Body of pancreas (tissue), 4 donors: ENCODE measurements at regions not wholly inside any gene's neighbourhood (a gene's known extent, or its start where the extent isn't known, plus 50 kb on each side); places are given as distances from the start of the nearest gene placed in this dataset.

ENCODE experiments used
- ATAC-seq: fragments of 150-250 bp; one replicate; pipeline ENCODE4 v1.9.1; 2016
- DNase-seq, 4 donors: peaks; one replicate each; pipeline ENCODE4 v3.0.0-alpha.2; 2019
- H3K27ac ChIP-seq, 4 donors: fragments of 200-600 bp; sonication (generic); 1 replicate in 3 of 4; 2 replicates in 1 of 4; pipeline versions ENCODE4 v1.5.1 to v1.6.1; 2016 to 2019; ENCODE audit warnings: mild to moderate bottlenecking in 1 of 4, mixed read lengths in 1 of 4, moderate library complexity in 1 of 4
- H3K27me3 ChIP-seq, 2 donors: fragments of 200-600 bp; sonication (generic); one replicate each; pipeline ENCODE4 v1.6.0; 2016; ENCODE audit warnings: mild to moderate bottlenecking in 1 of 2
- H3K36me3 ChIP-seq, 2 donors: fragments of 200-600 bp; sonication (generic); replicated peaks in 1 of 2; 2 replicates each; pipeline ENCODE4 v1.5.1; 2016; ENCODE audit warnings: low read depth in 2 of 2; ENCODE audit not compliant: insufficient read depth in 1 of 2
- H3K4me1 ChIP-seq: fragments of 200-600 bp; sonication (generic); one replicate; pipeline ENCODE4 v1.6.0; 2016
- H3K4me3 ChIP-seq, 2 donors: fragments of 200-600 bp; sonication (generic); 1 replicate in 1 of 2; 2 replicates in 1 of 2; pipeline ENCODE4 v1.5.1; 2016 to 2019
- H3K9me3 ChIP-seq, 3 donors: fragments of 200-600 bp; sonication (generic); 1 replicate in 2 of 3; 2 replicates in 1 of 3; pipeline ENCODE4 v1.5.1; 2016
- CTCF ChIP-seq, 7 experiments: fragments of 450-650 bp in 4 of 7; fragments of 200-600 bp in 3 of 7; sonication (generic) in 3 of 7; IDR thresholded peaks; one replicate each; pipeline ENCODE4 v1.5.1; 2016 to 2019; ENCODE audit warnings: antibody characterized with exemption in 7 of 7
- POLR2A ChIP-seq, 3 donors: fragments of 450-650 bp; IDR thresholded peaks; one replicate each; pipeline ENCODE4 v1.6.1; 2016; ENCODE audit warnings: antibody characterized with exemption in 3 of 3, mild to moderate bottlenecking in 2 of 3
- WGBS, 2 donors: methylation state at CpG; one replicate each; pipeline ENCODE4 v1.1.5; 2017; 5-methylcytosine and 5-hydroxymethylcytosine counted together
- intact Hi-C: fragments of 100-400 bp; cut with DNase I; formaldehyde crosslinking; loops from one replicate; pipeline ENCODE4 v1.15.1; 2023

- intact Hi-C loops, result no loop called here
- no peak for DNase-seq
- TF ChIP-seq POLR2A (IDR thresholded peaks at IDR 0.05), result no peak
- no peak for TF ChIP-seq CTCF (IDR thresholded peaks at IDR 0.05)
- Histone ChIP-seq H3K36me3 (no peaks in the 10 kb centered on the region), H3K27me3 (no peaks in the 10 kb centered on the region), H3K9me3 (no peaks in the 10 kb centered on the region), H3K4me3 (no peak overlapping the region), H3K27ac (no peak overlapping the region), H3K4me1 (no peaks in the 10 kb centered on the region)
- 63 to 66% methylated on average over 3 of the region's 3 CpGs for whole genome bisulfite sequencing, 2 donors
- ATAC-seq, result no peak
These were observed 381.5 kb upstream of the B3GALT2 start for GRCh38 chr1:193567937-193568336.

GRCh38 chr1:193566735-193567134 is 380.3 kb upstream of the B3GALT2 start:
- Histone ChIP-seq H3K36me3 (no peaks in the 10 kb centered on the region), H3K9me3 (no peaks in the 10 kb centered on the region), H3K4me3 (no peak overlapping the region), H3K27ac (no peak overlapping the region), H3K4me1 (no peaks in the 10 kb centered on the region), H3K27me3 (no peaks in the 10 kb centered on the region)
- intact Hi-C loops, result no loop called here
- TF ChIP-seq CTCF (IDR thresholded peaks at IDR 0.05) (no peak), POLR2A (IDR thresholded peaks at IDR 0.05) (no peak)
- DNase-seq, result no peak
- WGBS, 2 donors, result 76 to 83% methylated on average over 4 of the region's 4 CpGs
- ATAC-seq, result no peak

- DNase-seq (no peak), ATAC-seq (no peak)
- no peaks in the 10 kb centered on the region for H3K27me3 ChIP-seq
- intact Hi-C loops, result no loop called here
- H3K4me3 ChIP-seq, result no peak overlapping the region
- WGBS, 2 donors, result 38 to 48% methylated on average over 2 of the region's 2 CpGs
- H3K9me3 ChIP-seq, result no peaks in the 10 kb centered on the region
- no peaks in the 10 kb centered on the region for H3K4me1 ChIP-seq
- no peaks in the 10 kb centered on the region for H3K36me3 ChIP-seq
- TF ChIP-seq POLR2A (IDR thresholded peaks at IDR 0.05) (no peak), CTCF (IDR thresholded peaks at IDR 0.05) (no peak)
- no peak overlapping the region for H3K27ac ChIP-seq
These were observed 379.7 kb upstream of the B3GALT2 start for GRCh38 chr1:193565971-193566577.

GRCh38 chr1:193562121-193562520 is 375.7 kb upstream of the B3GALT2 start:
- ATAC-seq, result no peak
- TF ChIP-seq POLR2A (IDR thresholded peaks at IDR 0.05) (no peak), CTCF (IDR thresholded peaks at IDR 0.05) (no peak)

GRCh38 chr1:193558491-193559028 is 372.1 kb upstream of the B3GALT2 start:
- ATAC-seq (no peak), DNase-seq (peak in 2 of 4 donors; percentile 20 to 52)
- no peaks in the 10 kb centered on the region for H3K36me3 ChIP-seq
- no peaks in the 10 kb centered on the region for H3K27me3 ChIP-seq
- H3K27ac ChIP-seq, result peak overlapping the region in 1 of 4 donors; percentile 20
- no peak for TF ChIP-seq POLR2A (IDR thresholded peaks at IDR 0.05)
- TF ChIP-seq CTCF (IDR thresholded peaks at IDR 0.05), result no peak
- no peaks in the 10 kb centered on the region for H3K9me3 ChIP-seq
- H3K4me3 ChIP-seq, result no peak overlapping the region
- intact Hi-C loops, result no loop called here
- no peaks in the 10 kb centered on the region for H3K4me1 ChIP-seq
- 18 to 20% methylated on average over 4 of the region's 4 CpGs for WGBS, 2 donors

More at GRCh38 chr1:193562121-193562520, 375.7 kb upstream of the B3GALT2 start:
- H3K27me3 ChIP-seq, result no peaks in the 10 kb centered on the region
- H3K9me3 ChIP-seq, result no peaks in the 10 kb centered on the region
- DNase-seq, result no peak
- no peaks in the 10 kb centered on the region for H3K4me1 ChIP-seq
- no peaks in the 10 kb centered on the region for H3K36me3 ChIP-seq
- no peak overlapping the region for H3K27ac ChIP-seq
- 56 to 58% methylated on average over 2 of the region's 2 CpGs for WGBS, 2 donors
- no peak overlapping the region for H3K4me3 ChIP-seq
- intact Hi-C loops, result no loop called here
